Esophagus squamous epithelium (tissue), 4 donors: ENCODE measurements at regions not wholly inside any gene's neighbourhood (a gene's known extent, or its start where the extent isn't known, plus 50 kb on each side); places are given as distances from the start of the nearest gene placed in this dataset.

Experiments
- CTCF ChIP-seq, 6 experiments: fragments of 450-650 bp in 4 of 6; fragments of 200-600 bp in 2 of 6; sonication (generic) in 2 of 6; IDR thresholded peaks; one replicate each; pipeline ENCODE4 v1.5.1; 2016 to 2019; ENCODE audit warnings: antibody characterized with exemption in 6 of 6, mild to moderate bottlenecking in 4 of 6, moderate library complexity in 4 of 6
- POLR2A ChIP-seq, 4 donors: fragments of 450-650 bp; IDR thresholded peaks; one replicate each; pipeline ENCODE4 v1.6.1; 2017; ENCODE audit warnings: antibody characterized with exemption in 4 of 4, mild to moderate bottlenecking in 4 of 4, moderate library complexity in 3 of 4

- TF ChIP-seq CTCF (IDR thresholded peaks at IDR 0.05), result no peak
- no peak for TF ChIP-seq POLR2A (IDR thresholded peaks at IDR 0.05)
These were observed 693.3 kb downstream of the MED13L start for GRCh38 chr12:115584156-115584555.
